Left ventricle myocardium superior (tissue), 1 donor: ENCODE measurements at regions not wholly inside any gene's neighbourhood (a gene's known extent, or its start where the extent isn't known, plus 50 kb on each side); places are given as distances from the start of the nearest gene placed in this dataset.
A peak's percentile ranks its signal among the peaks of the same experiment; 100 is the strongest.

Experiments
- ATAC-seq: fragments of 200-7000 bp; cut with Tn5 transposase; one replicate; pipeline ENCODE4 v1.9.1; 2020; ENCODE audit warnings: mild to moderate bottlenecking, moderate library complexity
- DNase-seq: peaks from one replicate; pipeline ENCODE4 v3.0.0-alpha.2; 2020
- intact Hi-C: fragments of 100-400 bp; cut with micrococcal nuclease; formaldehyde crosslinking; loops from one replicate; pipeline ENCODE4 v1.11.0; 2022
- donor health status: DM: no; HTN: yes; CAD: no; lungs with severe emphysema.

- no peak for ATAC-seq
- intact Hi-C loops, result no loop called here
These were observed 50.6 kb upstream of the SLC45A1 start for GRCh38 chr1:8267307-8267706.

GRCh38 chr1:8266436-8267165, 51.3 kb upstream of the SLC45A1 start:
- intact Hi-C loops, result no loop called here
- no peak for ATAC-seq

More at GRCh38 chr1:8267307-8267706, 50.6 kb upstream of the SLC45A1 start:
- no peak for DNase-seq

GRCh38 chr1:8263791-8264190, 54.1 kb upstream of the SLC45A1 start:
- DNase-seq, result no peak
- no peak for ATAC-seq
- intact Hi-C loops, result no loop called here

More at GRCh38 chr1:8266436-8267165, 51.3 kb upstream of the SLC45A1 start:
- no peak for DNase-seq

- ATAC-seq (no peak), DNase-seq (no peak)
- intact Hi-C loops, result no loop called here
These were observed 56.5 kb upstream of the SLC45A1 start for GRCh38 chr1:8261398-8261762.

- ATAC-seq (peak; percentile 26), DNase-seq (no peak)
- intact Hi-C loops, result no loop called here
These were observed 58.2 kb upstream of the SLC45A1 start for GRCh38 chr1:8259498-8260290.

- ATAC-seq, result no peak
- intact Hi-C loops, result no loop called here
- DNase-seq, result no peak
These were observed 60.3 kb upstream of the SLC45A1 start for GRCh38 chr1:8257621-8258020.

- no peak for ATAC-seq
- intact Hi-C loops, result no loop called here
- DNase-seq, result no peak
These were observed 61.6 kb upstream of the SLC45A1 start for GRCh38 chr1:8256321-8256720.

GRCh38 chr1:8255712-8256111, 62.2 kb upstream of the SLC45A1 start:
- intact Hi-C loops, result no loop called here

GRCh38 chr1:8252266-8252951, 65.5 kb upstream of the SLC45A1 start:
- ATAC-seq (no peak), DNase-seq (no peak)
- intact Hi-C loops, result no loop called here

More at GRCh38 chr1:8255712-8256111, 62.2 kb upstream of the SLC45A1 start:
- ATAC-seq, result no peak
- DNase-seq, result no peak

GRCh38 chr1:8251635-8252034, 66.3 kb upstream of the SLC45A1 start:
- no peak for DNase-seq
- intact Hi-C loops, result no loop called here
- ATAC-seq, result no peak

- ATAC-seq, result no peak
- DNase-seq, result no peak
- intact Hi-C loops, result no loop called here
These were observed 68.1 kb upstream of the SLC45A1 start for GRCh38 chr1:8249838-8250237.

GRCh38 chr1:8247811-8248436, 70.0 kb upstream of the SLC45A1 start:
- intact Hi-C loops, result no loop called here

GRCh38 chr1:8244304-8244703, 73.6 kb upstream of the SLC45A1 start:
- intact Hi-C loops, result no loop called here
- ATAC-seq (no peak), DNase-seq (no peak)

More at GRCh38 chr1:8247811-8248436, 70.0 kb upstream of the SLC45A1 start:
- no peak for ATAC-seq
- DNase-seq, result no peak

GRCh38 chr1:8242498-8242897, 75.4 kb upstream of the SLC45A1 start:
- DNase-seq, result no peak
- intact Hi-C loops, result no loop called here

GRCh38 chr1:8241417-8242014, 76.4 kb upstream of the SLC45A1 start:
- no peak for DNase-seq
- ATAC-seq, result no peak
- intact Hi-C loops, result no loop called here

More at GRCh38 chr1:8242498-8242897, 75.4 kb upstream of the SLC45A1 start:
- ATAC-seq, result no peak

GRCh38 chr1:8239306-8240023, 78.4 kb upstream of the SLC45A1 start:
- no peak for ATAC-seq
- peak; percentile 29 for DNase-seq
- intact Hi-C loops, result no loop called here

GRCh38 chr1:8239039-8239305, 78.9 kb upstream of the SLC45A1 start:
- DNase-seq (no peak), ATAC-seq (peak; percentile 86)
- intact Hi-C loops, result no loop called here

- ATAC-seq (peak; percentile 67), DNase-seq (no peak)
- intact Hi-C loops, result no loop called here
These were observed 79.5 kb upstream of the SLC45A1 start for GRCh38 chr1:8238141-8239038.
